NK-92 treated with Interleukin-12 subunit alpha and Interleukin-12 subunit beta, amount 100 ng/mL, for 24 hours (cell line): ENCODE measurements at regions not wholly inside any gene's neighbourhood (a gene's known extent, or its start where the extent isn't known, plus 50 kb on each side); places are given as distances from the start of the nearest gene placed in this dataset.

Experiments
- DNase-seq: peaks from one replicate; lab custom pipeline; 2025; lab: John Stamatoyannopoulos, UW

DNA sequence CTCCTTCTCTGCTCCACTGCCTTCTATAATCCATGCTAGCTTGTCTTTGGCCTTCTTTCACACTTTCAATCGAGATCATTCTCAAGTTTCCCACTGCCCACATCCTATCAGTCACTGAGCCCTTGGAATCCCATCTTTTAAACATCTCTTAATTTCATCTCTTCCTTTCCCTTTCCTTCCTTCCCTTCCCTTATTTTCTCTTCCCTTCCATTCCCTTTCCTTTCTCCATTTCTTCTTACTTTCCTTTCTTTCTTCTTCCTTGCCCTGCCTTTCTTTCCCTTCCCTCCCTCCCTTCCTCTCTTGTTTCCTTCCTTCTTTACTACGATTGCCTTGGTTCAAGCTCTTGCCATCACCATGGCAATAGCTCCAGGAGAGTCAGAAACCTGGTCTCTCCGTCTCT lies 183.8 kb downstream of the EMP1 start:
- DNase-seq: no peak

- no peak for DNase-seq
Observed at GRCh38 chr12:13379531-13380188, 183.1 kb downstream of the EMP1 start.

DNA sequence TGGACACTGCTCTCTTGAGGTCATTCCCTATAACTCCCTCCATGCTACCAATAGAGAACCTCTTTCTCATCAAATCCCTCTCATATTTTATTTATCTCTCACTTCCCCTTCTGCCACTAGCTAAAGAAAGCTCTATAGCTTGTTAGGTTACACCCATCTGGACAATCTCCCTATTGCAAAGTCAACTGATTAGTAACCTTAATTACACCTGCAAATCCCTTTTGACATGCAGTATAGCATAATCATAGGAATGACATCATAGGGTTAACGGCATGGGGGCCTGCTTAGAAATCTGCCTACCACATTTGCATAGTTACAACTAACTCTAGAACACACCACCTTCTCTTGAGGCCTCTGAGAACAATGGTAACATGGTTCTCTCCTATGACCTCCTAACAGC lies 181.2 kb downstream of the EMP1 start:
- DNase-seq: no peak

DNA sequence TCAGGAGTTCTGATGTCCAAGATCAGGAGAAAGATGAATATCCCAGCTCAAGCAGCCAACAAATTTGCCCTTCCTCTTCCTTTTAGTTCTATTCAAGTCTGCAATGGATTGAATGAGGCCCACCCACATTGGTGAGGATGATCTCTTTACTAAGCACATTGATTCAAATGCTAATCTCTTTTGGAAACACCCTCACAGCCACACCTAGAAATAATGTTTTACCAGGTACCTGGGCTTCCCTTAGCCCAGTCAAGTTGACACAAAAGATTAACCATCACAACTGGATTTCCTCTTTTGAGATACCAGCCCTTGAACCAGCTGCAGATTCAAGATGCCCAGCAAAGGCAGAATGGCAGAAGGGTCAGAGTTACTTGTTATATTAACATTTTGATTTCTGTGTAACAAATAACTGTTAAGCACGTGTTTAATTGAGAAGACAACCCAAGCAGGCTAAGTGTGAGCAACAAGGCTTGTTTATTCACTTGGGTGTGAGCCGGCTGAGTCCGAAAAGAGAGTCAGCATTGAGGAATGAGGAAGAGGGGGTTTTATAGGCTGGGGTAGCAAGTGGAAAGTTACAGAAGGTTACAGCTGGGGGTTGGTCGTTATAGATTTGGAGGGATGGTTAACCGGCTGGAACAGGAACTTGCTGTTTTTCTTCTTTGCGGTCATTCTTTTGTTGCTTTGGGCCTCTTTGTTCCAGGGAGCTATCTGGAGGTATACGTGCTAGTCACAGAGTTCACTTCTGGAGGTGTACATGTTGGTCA lies 180.3 kb downstream of the EMP1 start:
- DNase-seq: no peak

DNA sequence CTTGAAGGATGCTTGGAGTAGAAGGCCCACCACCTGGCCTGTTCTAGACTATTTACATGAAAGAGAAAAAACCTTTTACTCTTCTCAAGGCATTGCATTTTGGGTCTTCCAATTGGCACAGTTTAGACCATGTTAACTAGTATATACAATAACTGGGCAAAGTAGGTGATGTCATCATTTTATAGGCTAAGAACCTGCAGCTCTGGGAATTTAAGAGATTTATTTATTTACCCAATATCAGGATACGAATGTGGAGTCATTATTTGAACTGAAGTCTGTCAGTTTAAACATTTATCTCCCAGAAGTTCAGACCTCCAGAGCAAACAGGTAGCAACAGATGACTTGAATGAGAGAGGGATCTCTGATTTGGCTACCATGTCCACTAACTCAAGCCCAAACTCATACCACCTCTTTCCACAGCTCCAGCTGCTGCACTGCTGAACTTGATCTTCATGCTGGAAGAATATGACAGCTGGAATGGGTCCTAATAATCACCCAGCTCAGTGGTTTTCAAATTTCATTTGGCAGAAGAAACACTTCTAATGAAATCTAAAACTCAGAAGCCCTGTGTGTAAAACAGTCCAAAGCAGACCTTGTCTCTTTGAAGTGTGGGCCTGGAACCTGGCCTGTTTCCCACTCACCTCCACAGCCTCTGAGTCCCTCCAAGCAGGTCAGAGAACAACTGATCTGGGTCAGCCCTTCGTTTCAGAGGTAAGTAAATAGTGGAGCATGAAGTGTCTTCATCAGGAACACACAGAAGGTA lies 179.2 kb downstream of the EMP1 start:
- no peak for DNase-seq

GRCh38 chr12:13374793-13375192 lies 178.3 kb downstream of the EMP1 start:
- DNase-seq: no peak

DNA sequence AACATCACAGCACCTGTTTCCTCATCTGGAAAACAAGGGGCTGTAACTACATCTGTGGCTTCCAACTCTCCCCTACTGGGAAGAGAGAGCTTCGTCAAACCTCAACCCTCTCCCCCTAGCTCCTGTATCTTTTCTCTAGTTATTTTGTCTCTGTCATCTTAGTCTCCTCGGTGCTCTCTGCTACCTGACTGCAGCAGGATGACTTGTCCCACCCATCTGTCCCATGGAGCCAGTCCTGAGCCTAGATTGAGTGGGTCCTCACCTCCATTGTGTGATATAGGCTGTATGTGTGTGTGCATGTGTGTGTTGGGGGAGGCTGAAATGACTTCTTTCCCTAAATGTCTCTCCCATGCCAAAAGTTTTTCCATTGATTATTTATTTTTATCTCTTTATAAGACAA lies 177.3 kb downstream of the EMP1 start:
- no peak for DNase-seq

DNA sequence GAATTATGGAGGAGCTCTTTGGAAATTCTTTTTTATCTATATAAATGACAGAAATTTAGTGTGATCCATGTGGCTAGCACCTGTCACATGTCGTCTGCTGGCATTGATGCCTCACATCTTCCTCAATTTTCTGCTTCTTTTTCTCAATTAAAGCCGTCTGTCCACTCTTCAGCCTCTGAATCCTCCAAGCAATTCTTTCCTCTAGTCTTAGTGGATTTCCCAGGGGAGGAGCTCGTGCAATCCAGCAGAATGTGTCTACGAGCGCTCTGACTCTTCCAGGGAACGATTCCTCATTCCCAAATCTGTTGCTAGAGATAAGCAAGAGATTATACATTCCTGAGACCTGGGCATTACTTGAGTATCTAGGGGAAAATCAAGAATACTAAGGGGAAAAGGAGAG lies 176.6 kb downstream of the EMP1 start:
- DNase-seq: no peak

- no peak for DNase-seq
Observed at GRCh38 chr12:13372386-13372785, 175.9 kb downstream of the EMP1 start.

DNA sequence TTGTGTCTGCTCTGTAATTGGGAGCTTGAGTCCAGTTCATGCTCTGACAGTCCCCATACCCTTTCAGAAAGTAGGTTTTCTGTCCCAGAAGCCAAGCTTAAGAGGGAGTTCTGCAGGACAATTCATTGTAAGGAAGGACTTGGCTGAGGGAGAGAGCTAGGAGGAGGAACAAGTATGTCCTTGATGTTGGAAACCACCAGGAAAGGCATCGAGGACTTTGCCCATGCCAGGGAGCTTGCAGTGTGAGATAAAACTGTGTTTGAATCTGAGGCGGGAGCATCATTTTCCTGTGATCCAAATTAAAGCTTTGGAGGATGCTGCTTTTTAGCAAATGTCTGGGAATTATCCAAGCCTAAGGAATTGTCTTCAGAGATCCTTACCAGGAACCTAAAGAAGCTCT lies 175.3 kb downstream of the EMP1 start:
- DNase-seq: no peak

DNA sequence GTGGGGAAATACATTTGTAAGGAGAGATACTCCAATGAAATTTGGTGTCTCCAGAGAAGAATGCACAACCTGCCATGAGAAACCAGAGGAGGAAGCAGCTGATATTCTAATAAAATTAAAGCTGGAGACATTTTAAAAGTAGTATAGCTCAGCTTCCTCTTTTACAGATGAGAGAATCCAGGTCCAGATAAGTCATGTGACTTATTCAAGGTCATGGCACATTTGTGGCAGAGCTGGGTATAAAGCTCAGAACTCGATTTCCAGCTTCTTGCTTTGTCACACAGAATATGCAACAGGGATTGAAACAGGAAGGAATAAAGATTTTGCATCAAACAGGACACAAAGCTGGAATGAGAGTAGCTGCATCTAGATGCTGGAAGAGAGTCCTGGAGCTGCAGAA lies 174.8 kb downstream of the EMP1 start:
- DNase-seq: no peak

GRCh38 chr12:13369474-13370056 lies 173.0 kb downstream of the EMP1 start:
- DNase-seq: no peak

GRCh38 chr12:13368971-13369370 lies 172.4 kb downstream of the EMP1 start:
- DNase-seq: no peak

DNA sequence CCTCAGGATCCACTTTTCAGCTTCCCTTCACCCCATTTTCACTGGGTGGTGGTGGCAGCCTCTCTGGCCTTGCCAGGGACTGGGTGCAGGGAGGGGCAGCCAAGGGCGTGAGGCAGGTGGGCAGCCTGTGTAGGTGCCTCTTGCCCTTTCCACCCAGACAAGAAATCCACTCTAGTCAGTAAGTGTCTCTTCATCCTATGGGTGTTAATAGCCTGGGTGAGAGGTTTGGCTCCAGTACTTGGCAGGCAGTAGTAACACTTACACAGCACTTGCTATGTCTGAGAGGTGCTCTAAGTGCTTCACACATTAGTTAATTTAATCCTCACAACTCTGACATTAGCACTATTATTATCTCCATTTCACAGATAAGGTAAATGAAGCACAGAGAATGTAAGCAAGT lies 171.9 kb downstream of the EMP1 start:
- no peak for DNase-seq

GRCh38 chr12:13367973-13368372 lies 171.4 kb downstream of the EMP1 start:
- no peak for DNase-seq

- DNase-seq: no peak
Observed at GRCh38 chr12:13365748-13366366, 169.3 kb downstream of the EMP1 start.

- DNase-seq: peak; percentile 5
Observed at GRCh38 chr12:13362260-13362841, 165.8 kb downstream of the EMP1 start.

DNA sequence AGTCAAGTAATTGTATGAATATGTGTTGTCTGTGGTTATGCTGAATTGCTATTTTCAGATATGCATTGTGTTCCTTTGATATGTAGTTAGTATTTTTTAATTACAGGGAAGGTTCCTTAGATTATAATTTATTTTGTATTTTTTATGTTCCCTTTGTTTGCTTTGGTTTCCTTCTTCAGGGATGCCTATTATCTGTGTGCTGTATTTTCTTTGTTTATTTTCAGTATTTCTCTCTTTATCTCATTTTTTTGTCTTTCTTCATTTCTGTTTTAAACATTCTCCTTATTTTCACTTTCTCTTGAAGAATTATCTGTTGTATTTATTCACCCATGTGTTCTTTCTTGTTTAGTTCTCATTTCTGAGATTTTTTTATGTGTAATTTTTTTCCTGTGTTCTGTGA lies 163.1 kb downstream of the EMP1 start:
- DNase-seq: no peak

GRCh38 chr12:13358391-13358905 lies 161.9 kb downstream of the EMP1 start:
- no peak for DNase-seq

DNA sequence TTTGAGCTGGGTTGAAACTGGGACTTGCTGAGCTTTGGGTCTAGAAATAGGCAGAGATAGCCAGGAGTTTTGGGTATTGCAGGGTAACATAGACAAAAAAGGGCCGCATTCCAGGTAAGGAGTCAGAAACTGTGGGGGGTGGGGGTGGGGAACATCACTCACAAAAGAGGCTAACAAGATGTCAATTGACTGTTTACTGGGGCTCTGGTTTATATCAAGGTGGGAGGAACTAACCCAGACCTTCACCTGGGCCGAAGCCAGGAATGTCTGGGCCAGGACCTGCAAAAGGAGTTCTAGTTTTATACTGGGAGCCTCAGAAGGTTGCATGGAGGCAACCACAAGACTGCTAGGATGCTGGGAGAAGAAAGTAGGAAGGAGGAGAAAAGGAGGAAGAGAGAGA lies 154.4 kb downstream of the EMP1 start:
- no peak for DNase-seq

DNA sequence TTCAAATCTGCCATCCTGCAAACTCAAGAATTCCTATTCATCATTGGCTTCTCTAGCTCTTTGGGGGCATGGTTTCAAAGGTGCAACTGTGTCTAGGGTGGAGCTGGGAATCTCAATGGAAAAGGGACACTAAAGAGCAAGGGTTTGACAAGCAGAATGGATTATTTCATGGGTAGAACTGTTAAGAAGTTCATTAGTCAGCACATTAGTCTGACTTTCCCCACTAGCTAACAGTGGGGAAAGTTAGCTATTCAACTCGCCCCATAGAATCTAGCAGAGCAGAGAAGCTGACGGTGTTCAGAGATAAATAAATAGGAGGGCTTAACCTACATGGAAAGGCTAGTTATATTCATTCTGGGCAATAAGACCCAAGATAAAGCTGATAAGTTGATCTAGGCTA lies 153.9 kb downstream of the EMP1 start:
- no peak for DNase-seq

DNA sequence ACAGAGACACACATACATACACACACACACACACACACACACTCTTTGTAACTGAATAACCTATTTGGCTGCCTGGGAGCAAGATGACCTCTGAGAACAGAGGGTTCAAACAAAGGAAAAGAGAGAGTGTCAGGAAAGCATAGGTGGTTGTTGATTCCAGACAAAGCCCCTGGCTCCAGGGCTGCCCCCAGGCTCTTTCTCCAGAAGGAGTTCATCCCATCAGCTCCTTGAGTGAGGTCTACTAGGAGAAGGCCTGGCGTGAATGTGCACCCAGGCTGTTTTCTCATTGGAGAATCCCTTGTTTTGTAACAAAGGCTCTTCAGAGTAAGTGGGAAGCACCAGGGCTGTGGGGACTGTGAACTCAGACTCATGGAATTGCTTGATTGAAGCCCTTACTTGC lies 151.9 kb downstream of the EMP1 start:
- no peak for DNase-seq
